Activated T-cell treated with anti-CD3 and anti-CD28 coated beads, Interleukin-2, amount 50 U/mL, for 48 hours (primary cell): ENCODE measurements at regions not wholly inside any gene's neighbourhood (a gene's known extent, or its start where the extent isn't known, plus 50 kb on each side); places are given as distances from the start of the nearest gene placed in this dataset.

ENCODE experiments used
- DNase-seq, 2 experiments: peaks; one replicate each; pipeline ENCODE4 v3.0.0-alpha.2; 2020

GRCh38 chrX:149151805-149152757 is 353.0 kb downstream of the IDS start:
- no peak for DNase-seq

- no peak for DNase-seq
Observed at GRCh38 chrX:149145845-149146285, 359.2 kb downstream of the IDS start.

- no peak for DNase-seq
Observed at GRCh38 chrX:149131774-149132173, 373.3 kb downstream of the IDS start.

- no peak for DNase-seq
Observed at GRCh38 chrX:149129767-149130166, 375.3 kb downstream of the IDS start.

DNA sequence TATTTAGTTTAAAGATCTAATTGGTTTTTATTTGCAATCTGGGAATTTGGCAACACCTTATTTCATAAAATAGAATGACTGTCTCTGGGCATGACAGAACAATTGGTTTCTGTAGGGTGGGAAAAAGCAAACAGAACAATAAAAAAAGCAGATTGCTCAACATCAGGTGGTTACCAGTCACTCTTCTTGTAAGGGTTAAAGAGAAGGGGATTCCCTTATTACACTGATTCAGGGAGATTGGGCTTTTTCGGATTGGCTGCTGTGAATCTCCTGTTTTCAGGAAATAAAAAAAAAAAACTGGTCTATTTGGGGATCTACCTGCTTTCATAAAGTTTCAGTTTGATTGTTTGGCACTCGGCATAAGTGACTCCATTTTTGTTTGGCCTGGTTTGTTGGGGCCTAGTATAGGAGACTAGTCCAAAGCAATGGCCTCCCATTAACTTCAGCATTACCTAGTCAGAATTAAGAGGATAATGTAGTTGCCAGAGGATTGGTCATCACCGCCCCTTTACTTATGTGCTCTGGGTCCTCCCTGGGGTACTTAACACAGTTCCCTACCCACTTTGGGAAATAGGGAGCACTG is 380.5 kb downstream of the IDS start:
- DNase-seq = no peak

DNA sequence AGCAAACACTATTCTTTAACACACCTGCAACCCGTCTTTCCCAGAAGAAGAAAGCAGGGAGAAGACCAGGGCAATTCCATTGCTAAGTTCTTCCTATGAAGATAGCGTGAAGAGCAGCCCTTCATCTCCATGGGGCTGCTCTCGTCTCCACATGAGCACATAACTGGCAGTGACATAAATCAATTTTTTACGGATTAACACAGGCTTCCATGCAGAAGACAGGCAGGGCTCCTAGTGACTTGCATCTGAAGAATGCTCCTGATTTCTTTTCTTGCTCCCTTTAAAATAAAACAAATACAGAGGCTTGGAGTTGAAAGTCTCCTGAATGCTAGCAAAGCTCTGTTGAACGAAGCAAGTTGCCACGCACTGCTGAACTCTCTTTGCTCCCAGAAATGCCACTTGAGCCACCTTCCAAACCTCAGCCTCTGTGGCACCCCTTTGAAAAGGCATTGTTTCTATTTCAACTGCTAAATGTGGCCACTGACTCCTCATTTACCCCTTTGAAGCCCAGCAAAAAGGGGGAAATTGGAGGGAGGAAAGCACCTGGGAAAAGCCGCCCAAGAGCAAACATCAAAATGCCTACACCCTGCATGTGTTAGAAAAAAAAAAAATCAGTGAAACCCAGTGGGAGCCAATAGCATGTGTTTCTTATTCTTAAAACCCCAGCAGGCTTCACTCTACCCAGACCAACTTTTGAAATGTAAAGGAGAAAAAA is 383.7 kb downstream of the IDS start:
- DNase-seq = no peak

DNA sequence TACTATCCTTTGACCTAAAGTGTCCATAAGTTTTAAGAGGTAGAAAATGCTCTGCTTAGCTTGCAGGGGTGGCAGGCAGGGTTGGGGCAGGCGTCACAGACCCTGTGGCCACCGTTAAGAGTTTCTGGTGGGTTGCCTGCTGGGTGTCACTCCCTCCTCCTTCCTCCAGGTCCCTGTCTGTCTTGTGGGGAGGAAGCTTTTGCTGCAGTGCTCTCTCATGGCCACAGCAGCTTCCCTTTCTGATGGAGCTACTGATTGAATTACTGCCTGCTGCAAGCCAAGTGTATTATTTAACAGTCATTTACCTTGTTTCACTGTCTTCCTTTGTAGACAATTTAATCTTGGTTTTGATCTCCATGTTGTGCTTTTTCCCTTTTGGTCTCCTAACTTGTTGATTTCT is 384.6 kb downstream of the IDS start:
- no peak for DNase-seq

GRCh38 chrX:149114874-149115273 is 390.2 kb downstream of the IDS start:
- DNase-seq = no peak

- no peak for DNase-seq
Observed at GRCh38 chrX:149114001-149114400, 391.1 kb downstream of the IDS start.

DNA sequence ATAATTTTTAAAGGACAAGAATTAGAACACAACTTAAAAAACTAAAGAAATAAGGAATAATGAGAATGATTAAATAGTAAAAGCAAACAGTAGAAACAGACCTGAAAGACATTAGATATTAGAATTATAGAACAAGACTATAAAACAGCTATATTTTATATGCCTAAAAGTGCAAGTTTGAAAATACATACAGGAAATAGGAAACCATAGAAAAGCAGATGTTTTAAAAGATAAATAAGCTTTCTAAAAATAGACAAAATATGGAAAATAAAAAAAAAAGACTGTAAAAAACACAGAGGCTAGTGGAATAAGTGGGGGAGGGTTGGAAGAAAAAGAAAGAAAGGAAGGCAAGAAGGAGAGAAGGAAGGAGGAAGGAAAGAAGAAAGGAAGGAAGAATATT is 407.3 kb downstream of the IDS start:
- no peak for DNase-seq

DNA sequence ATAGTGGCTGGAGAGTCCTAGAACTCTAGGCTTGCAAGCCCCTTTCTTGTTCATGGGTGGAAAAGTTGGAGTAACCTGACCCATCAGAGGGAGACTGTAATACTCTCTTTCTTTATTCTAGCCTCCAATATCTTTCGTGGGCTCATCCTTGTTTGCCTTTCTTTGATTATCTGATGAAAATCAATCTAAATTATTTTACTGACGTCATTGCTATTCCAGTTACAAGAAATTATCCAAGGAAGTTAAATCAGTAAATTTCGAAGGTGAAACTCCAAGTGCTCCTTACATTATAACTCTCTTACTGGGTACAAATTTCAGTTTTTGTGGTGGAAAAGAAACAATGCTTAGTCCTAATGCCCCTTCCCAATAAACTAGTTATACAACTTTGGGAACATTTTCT is 412.9 kb downstream of the IDS start:
- DNase-seq = no peak

DNA sequence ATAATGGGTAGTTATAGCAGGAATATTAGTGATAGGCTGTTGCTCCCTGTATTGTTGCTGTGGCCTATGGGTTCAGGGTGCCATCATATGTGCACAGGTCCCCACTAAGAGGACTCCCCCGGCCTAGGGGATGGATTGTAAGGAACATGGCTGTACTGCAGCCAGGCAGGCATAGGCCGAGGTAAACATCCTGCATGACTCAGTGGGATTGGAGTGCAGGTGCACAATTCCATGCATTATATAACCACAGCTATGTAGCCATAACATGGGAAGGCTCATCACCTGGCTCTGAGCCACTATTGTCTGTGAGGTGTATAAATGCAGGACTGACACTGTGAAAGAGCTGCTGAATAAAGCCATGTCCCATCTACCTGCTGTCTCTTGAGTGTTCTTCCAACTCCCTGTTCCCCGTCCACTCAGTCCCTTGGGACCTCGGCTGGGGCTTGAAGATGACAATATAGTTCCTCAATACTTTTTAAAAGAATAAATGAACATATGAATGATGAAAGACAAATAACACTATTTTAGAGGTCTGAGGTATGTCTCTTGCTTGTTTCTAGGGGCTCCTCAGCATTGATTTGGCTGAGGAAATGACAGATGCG is 425.2 kb downstream of the IDS start:
- DNase-seq = no peak

DNA sequence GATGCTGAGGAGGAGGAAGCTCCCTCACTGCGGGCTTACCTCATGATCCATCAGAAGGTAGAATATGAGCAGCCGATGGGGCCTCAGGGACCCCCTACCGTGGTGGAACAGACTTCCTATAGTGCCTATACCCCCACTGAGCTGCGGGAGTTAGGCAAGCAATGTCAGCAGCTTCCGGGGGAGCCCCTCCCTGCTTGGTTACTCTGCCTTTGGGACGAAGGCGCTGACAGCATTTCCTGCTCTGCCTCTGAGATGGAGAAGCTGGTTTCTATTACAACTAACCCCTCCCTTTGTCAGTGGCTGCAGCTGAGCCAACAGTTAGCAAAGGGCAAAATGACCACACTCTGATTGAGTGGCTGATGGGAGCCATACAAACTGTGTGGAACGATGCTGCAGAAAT is 430.7 kb downstream of the IDS start:
- DNase-seq = peak in 1 of 2 experiments; percentile 19

GRCh38 chrX:149073479-149073878 is 431.6 kb downstream of the IDS start:
- DNase-seq = no peak

DNA sequence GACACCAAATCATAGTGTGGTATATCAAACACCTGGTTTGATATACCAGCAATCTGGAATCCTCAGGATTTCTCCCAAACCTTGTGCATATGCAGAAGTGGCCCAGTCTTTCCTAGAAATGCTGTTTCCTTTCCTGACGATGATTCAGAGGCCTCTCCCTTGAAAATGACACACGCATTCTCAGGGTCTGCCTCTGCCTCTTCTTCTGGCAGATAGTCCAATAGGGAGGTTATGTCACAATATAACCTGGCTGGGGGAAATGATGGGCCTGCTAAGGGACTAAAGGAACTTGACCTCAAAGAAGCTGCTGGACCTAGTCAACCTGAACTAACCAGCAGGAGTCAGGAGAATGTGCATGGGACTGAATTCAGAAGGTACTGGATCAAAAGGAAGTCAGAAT is 435.2 kb downstream of the IDS start:
- no peak for DNase-seq

DNA sequence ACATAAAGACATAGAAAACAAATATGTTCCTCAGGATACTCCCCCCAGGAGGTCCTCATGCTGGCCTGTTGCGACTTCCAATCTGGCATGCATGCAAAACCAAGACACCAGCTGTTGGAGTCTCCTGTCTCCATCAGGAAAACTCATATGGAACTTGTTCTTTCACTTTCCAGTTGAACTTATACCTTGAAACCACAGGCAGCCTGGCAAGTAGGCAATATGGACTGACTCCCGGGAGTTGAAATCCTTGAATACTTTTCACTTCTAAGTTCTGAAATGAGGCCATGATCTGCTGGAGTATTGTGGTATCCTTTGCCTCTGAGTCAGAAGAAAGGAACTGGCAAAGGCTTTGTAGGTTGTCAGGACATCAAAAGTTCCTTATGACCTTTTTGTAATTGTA is 444.2 kb downstream of the IDS start:
- no peak for DNase-seq
